HUES48 (cell line): ENCODE measurements at regions not wholly inside any gene's neighbourhood (a gene's known extent, or its start where the extent isn't known, plus 50 kb on each side); places are given as distances from the start of the nearest gene placed in this dataset.

Source experiments
- H3K27ac ChIP-seq: one replicate; pipeline ENCODE4 v1.7.0; 2013; ENCODE audit warnings: low read depth, low read length, inconsistent platforms
- H3K27me3 ChIP-seq: 2 replicates; pipeline ENCODE4 v1.6.1; 2013; ENCODE audit warnings: mild to moderate bottlenecking, low read length; ENCODE audit not compliant: control insufficient read depth, insufficient read depth
- H3K36me3 ChIP-seq: 2 replicates; pipeline ENCODE4 v1.6.1; 2013; ENCODE audit warnings: low read length; ENCODE audit not compliant: control insufficient read depth, insufficient read depth
- H3K4me1 ChIP-seq: 2 replicates; pipeline ENCODE4 v1.6.1; 2013; ENCODE audit warnings: mild to moderate bottlenecking, low read length; ENCODE audit not compliant: control insufficient read depth, insufficient read depth
- H3K4me3 ChIP-seq: 2 replicates; pipeline ENCODE4 v1.5.1; 2013; ENCODE audit warnings: mild to moderate bottlenecking, low read depth, low read length
- H3K9ac ChIP-seq: 2 replicates; pipeline ENCODE4 v1.6.1; 2013; ENCODE audit warnings: mild to moderate bottlenecking, low read depth, low read length, moderate library complexity
- H3K9me3 ChIP-seq: 2 replicates; pipeline ENCODE4 v1.6.1; 2013; ENCODE audit warnings: low read length; ENCODE audit not compliant: control insufficient read depth, insufficient read depth

- Histone ChIP-seq H3K27me3 (no peaks in the 10 kb centered on the region), H3K27ac (no peak overlapping the region), H3K36me3 (no peaks in the 10 kb centered on the region), H3K9me3 (peaks cover 22% of the 10 kb centered on the region), H3K4me1 (no peaks in the 10 kb centered on the region), H3K9ac (no peak overlapping the region), H3K4me3 (no peak overlapping the region)
Observed at GRCh38 chr13:111049791-111050538, 65.1 kb upstream of the ARHGEF7 start.

GRCh38 chr13:111048387-111048786 lies 66.7 kb upstream of the ARHGEF7 start:
- no peak overlapping the region for H3K4me3 ChIP-seq
- peaks cover 33% of the 10 kb centered on the region for H3K9me3 ChIP-seq
- H3K27me3 ChIP-seq = no peaks in the 10 kb centered on the region
- H3K9ac ChIP-seq = no peak overlapping the region
- H3K36me3 ChIP-seq = no peaks in the 10 kb centered on the region
- no peak overlapping the region for H3K27ac ChIP-seq
- no peaks in the 10 kb centered on the region for H3K4me1 ChIP-seq

- no peak overlapping the region for H3K4me3 ChIP-seq
- no peak overlapping the region for H3K9ac ChIP-seq
Observed at GRCh38 chr13:111047326-111047725, 67.8 kb upstream of the ARHGEF7 start.

GRCh38 chr13:111046590-111047141 lies 68.4 kb upstream of the ARHGEF7 start:
- H3K9me3 ChIP-seq = peaks cover 34% of the 10 kb centered on the region
- no peaks in the 10 kb centered on the region for H3K36me3 ChIP-seq
- no peak overlapping the region for H3K27ac ChIP-seq
- H3K27me3 ChIP-seq = no peaks in the 10 kb centered on the region
- H3K9ac ChIP-seq = no peak overlapping the region
- no peaks in the 10 kb centered on the region for H3K4me1 ChIP-seq
- H3K4me3 ChIP-seq = no peak overlapping the region

More at GRCh38 chr13:111047326-111047725, 67.8 kb upstream of the ARHGEF7 start:
- H3K36me3 ChIP-seq = no peaks in the 10 kb centered on the region
- peaks cover 34% of the 10 kb centered on the region for H3K9me3 ChIP-seq
- H3K4me1 ChIP-seq = no peaks in the 10 kb centered on the region
- no peak overlapping the region for H3K27ac ChIP-seq
- no peaks in the 10 kb centered on the region for H3K27me3 ChIP-seq

GRCh38 chr13:111045170-111045569 lies 69.9 kb upstream of the ARHGEF7 start:
- Histone ChIP-seq H3K4me3 (no peak overlapping the region), H3K9ac (no peak overlapping the region), H3K4me1 (no peaks in the 10 kb centered on the region), H3K27ac (no peak overlapping the region), H3K36me3 (no peaks in the 10 kb centered on the region), H3K9me3 (peaks cover 34% of the 10 kb centered on the region), H3K27me3 (no peaks in the 10 kb centered on the region)

- H3K9me3 ChIP-seq = peaks cover 34% of the 10 kb centered on the region
- no peak overlapping the region for H3K27ac ChIP-seq
- no peaks in the 10 kb centered on the region for H3K27me3 ChIP-seq
- H3K9ac ChIP-seq = no peak overlapping the region
- H3K36me3 ChIP-seq = no peaks in the 10 kb centered on the region
- H3K4me3 ChIP-seq = no peak overlapping the region
- no peaks in the 10 kb centered on the region for H3K4me1 ChIP-seq
Observed at GRCh38 chr13:111044087-111044830, 70.9 kb upstream of the ARHGEF7 start.

GRCh38 chr13:111043575-111043982 lies 71.5 kb upstream of the ARHGEF7 start:
- Histone ChIP-seq H3K36me3 (no peaks in the 10 kb centered on the region), H3K27ac (no peak overlapping the region), H3K4me1 (no peaks in the 10 kb centered on the region), H3K27me3 (no peaks in the 10 kb centered on the region), H3K4me3 (no peak overlapping the region), H3K9me3 (peaks cover 34% of the 10 kb centered on the region), H3K9ac (no peak overlapping the region)

- H3K4me3 ChIP-seq = no peak overlapping the region
- H3K27ac ChIP-seq = no peak overlapping the region
- no peak overlapping the region for H3K9ac ChIP-seq
- H3K27me3 ChIP-seq = no peaks in the 10 kb centered on the region
- H3K36me3 ChIP-seq = no peaks in the 10 kb centered on the region
- H3K4me1 ChIP-seq = no peaks in the 10 kb centered on the region
- H3K9me3 ChIP-seq = peaks cover 34% of the 10 kb centered on the region
Observed at GRCh38 chr13:111042661-111043226, 72.4 kb upstream of the ARHGEF7 start.

- Histone ChIP-seq H3K4me1 (no peaks in the 10 kb centered on the region), H3K9ac (no peak overlapping the region), H3K27me3 (no peaks in the 10 kb centered on the region), H3K36me3 (no peaks in the 10 kb centered on the region), H3K4me3 (no peak overlapping the region), H3K27ac (no peak overlapping the region), H3K9me3 (peaks cover 20% of the 10 kb centered on the region)
Observed at GRCh38 chr13:111040830-111041229, 74.3 kb upstream of the ARHGEF7 start.

GRCh38 chr13:111039735-111040134 lies 75.4 kb upstream of the ARHGEF7 start:
- H3K4me1 ChIP-seq = no peaks in the 10 kb centered on the region
- H3K27me3 ChIP-seq = no peaks in the 10 kb centered on the region
- no peak overlapping the region for H3K4me3 ChIP-seq
- H3K9ac ChIP-seq = no peak overlapping the region
- no peaks in the 10 kb centered on the region for H3K36me3 ChIP-seq
- peaks cover 12% of the 10 kb centered on the region for H3K9me3 ChIP-seq
- H3K27ac ChIP-seq = no peak overlapping the region

GRCh38 chr13:111038887-111039286 lies 76.2 kb upstream of the ARHGEF7 start:
- H3K9me3 ChIP-seq = peaks cover 5% of the 10 kb centered on the region
- no peaks in the 10 kb centered on the region for H3K4me1 ChIP-seq
- no peak overlapping the region for H3K4me3 ChIP-seq
- H3K36me3 ChIP-seq = no peaks in the 10 kb centered on the region
- H3K9ac ChIP-seq = no peak overlapping the region
- no peaks in the 10 kb centered on the region for H3K27me3 ChIP-seq
- H3K27ac ChIP-seq = no peak overlapping the region
